Activated CD8-positive, alpha-beta T cell treated with anti-CD3 and anti-CD28 coated beads, Interleukin-2, amount 10 ng/mL, durations not matched to agents 7 days and 5 days (primary cell): ENCODE measurements at regions not wholly inside any gene's neighbourhood (a gene's known extent, or its start where the extent isn't known, plus 50 kb on each side); places are given as distances from the start of the nearest gene placed in this dataset.

ENCODE experiments used
- ATAC-seq: fragments of 150-1000 bp; cut with Tn5 transposase; one replicate; pipeline ENCODE4 v1.10.0; 2021; ENCODE audit warnings: moderate library complexity
- CTCF ChIA-PET: fragments of 350-600 bp; sonication (Branson Sonifier 250); formaldehyde crosslinking; loops from one replicate; lab custom pipeline; 2021; ENCODE audit warnings: antibody characterized with exemption; lab: Charles Lee
- POLR2A ChIA-PET: fragments of 350-600 bp; sonication (Branson Sonifier 250); formaldehyde crosslinking; loops from one replicate; lab custom pipeline; 2021; ENCODE audit warnings: antibody characterized with exemption; lab: Charles Lee
- DNase-seq: peaks from one replicate; pipeline ENCODE4 v3.0.0-alpha.2; 2020
- H3K27ac Mint-ChIP-seq: one replicate; pipeline ENCODE4 v1.8.0; 2021; ENCODE audit warnings: mild to moderate bottlenecking, mixed read lengths
- H3K27me3 Mint-ChIP-seq: one replicate; pipeline ENCODE4 v1.8.0; 2021; ENCODE audit warnings: low read depth, mixed read lengths
- H3K36me3 Mint-ChIP-seq: one replicate; pipeline ENCODE4 v1.8.0; 2021; ENCODE audit warnings: low read depth, mixed read lengths
- H3K4me1 Mint-ChIP-seq: one replicate; pipeline ENCODE4 v1.8.0; 2021; ENCODE audit warnings: low read depth, mixed read lengths
- H3K4me3 Mint-ChIP-seq: one replicate; pipeline ENCODE4 v1.8.0; 2021; ENCODE audit warnings: mild to moderate bottlenecking, mixed read lengths
- H3K9me3 Mint-ChIP-seq: one replicate; pipeline ENCODE4 v1.8.0; 2022; ENCODE audit warnings: mixed read lengths; ENCODE audit not compliant: insufficient read depth

GRCh38 chr9:79255651-79256260 is 316.0 kb upstream of the TLE4 start:
- Mint-ChIP-seq H3K4me3 (no peak overlapping the region), H3K9me3 (no peaks in the 10 kb centered on the region), H3K36me3 (no peaks in the 10 kb centered on the region), H3K4me1 (no peaks in the 10 kb centered on the region), H3K27ac (no peak overlapping the region), H3K27me3 (peaks cover 3% of the 10 kb centered on the region)
- DNase-seq (no peak), ATAC-seq (no peak)
- ChIA-PET CTCF (no interaction called here), POLR2A (no interaction called here)

GRCh38 chr9:79256691-79257213 is 315.0 kb upstream of the TLE4 start:
- peaks cover 3% of the 10 kb centered on the region for H3K27me3 Mint-ChIP-seq
- no peak overlapping the region for H3K4me3 Mint-ChIP-seq
- CTCF ChIA-PET: no interaction called here
- no peaks in the 10 kb centered on the region for H3K4me1 Mint-ChIP-seq
- no peaks in the 10 kb centered on the region for H3K36me3 Mint-ChIP-seq
- POLR2A ChIA-PET: no interaction called here
- no peak overlapping the region for H3K27ac Mint-ChIP-seq
- H3K9me3 Mint-ChIP-seq: no peaks in the 10 kb centered on the region
- DNase-seq: no peak
- ATAC-seq: no peak

GRCh38 chr9:79257228-79257781 is 314.5 kb upstream of the TLE4 start:
- ATAC-seq (no peak), DNase-seq (no peak)
- Mint-ChIP-seq H3K9me3 (no peaks in the 10 kb centered on the region), H3K4me3 (no peak overlapping the region), H3K27me3 (peaks cover 3% of the 10 kb centered on the region), H3K27ac (no peak overlapping the region), H3K4me1 (no peaks in the 10 kb centered on the region), H3K36me3 (no peaks in the 10 kb centered on the region)
- ChIA-PET CTCF (no interaction called here), POLR2A (no interaction called here)

- Mint-ChIP-seq H3K36me3 (no peaks in the 10 kb centered on the region), H3K9me3 (no peaks in the 10 kb centered on the region), H3K27me3 (peaks cover 3% of the 10 kb centered on the region), H3K4me3 (no peak overlapping the region), H3K4me1 (no peaks in the 10 kb centered on the region), H3K27ac (no peak overlapping the region)
- ATAC-seq (no peak), DNase-seq (no peak)
- CTCF ChIA-PET: no interaction called here
- POLR2A ChIA-PET: no interaction called here
These were observed 313.9 kb upstream of the TLE4 start for GRCh38 chr9:79257790-79258351.

- Mint-ChIP-seq H3K27me3 (peaks cover 3% of the 10 kb centered on the region), H3K9me3 (peaks cover 5% of the 10 kb centered on the region), H3K4me3 (no peak overlapping the region), H3K36me3 (no peaks in the 10 kb centered on the region), H3K4me1 (no peaks in the 10 kb centered on the region), H3K27ac (no peak overlapping the region)
- CTCF ChIA-PET: no interaction called here
- ATAC-seq: no peak
- POLR2A ChIA-PET: no interaction called here
- DNase-seq: no peak
These were observed 311.9 kb upstream of the TLE4 start for GRCh38 chr9:79259858-79260257.

GRCh38 chr9:79263628-79264027 is 308.1 kb upstream of the TLE4 start:
- H3K36me3 Mint-ChIP-seq: no peaks in the 10 kb centered on the region
- ATAC-seq (no peak), DNase-seq (no peak)
- no peaks in the 10 kb centered on the region for H3K4me1 Mint-ChIP-seq
- no peak overlapping the region for H3K4me3 Mint-ChIP-seq
- H3K27me3 Mint-ChIP-seq: peaks cover 8% of the 10 kb centered on the region
- H3K9me3 Mint-ChIP-seq: peaks cover 5% of the 10 kb centered on the region
- no peak overlapping the region for H3K27ac Mint-ChIP-seq
- CTCF ChIA-PET: interaction anchor here (0.6 kb wide), 1 partner anchor 505 kb away, joined by 3 read pairs; no protein-coding TSS in a partner anchor
- POLR2A ChIA-PET: no interaction called here

GRCh38 chr9:79264041-79264440 is 307.7 kb upstream of the TLE4 start:
- H3K36me3 Mint-ChIP-seq: no peaks in the 10 kb centered on the region
- DNase-seq (no peak), ATAC-seq (no peak)
- ChIA-PET POLR2A (no interaction called here), CTCF (interaction anchor here (0.6 kb wide), 1 partner anchor 504 kb away, joined by 3 read pairs; no protein-coding TSS in a partner anchor)
- no peak overlapping the region for H3K4me3 Mint-ChIP-seq
- H3K27me3 Mint-ChIP-seq: peaks cover 5% of the 10 kb centered on the region
- peaks cover 5% of the 10 kb centered on the region for H3K9me3 Mint-ChIP-seq
- H3K27ac Mint-ChIP-seq: no peak overlapping the region
- no peaks in the 10 kb centered on the region for H3K4me1 Mint-ChIP-seq

- POLR2A ChIA-PET: no interaction called here
- Mint-ChIP-seq H3K27ac (no peak overlapping the region), H3K4me1 (no peaks in the 10 kb centered on the region), H3K36me3 (no peaks in the 10 kb centered on the region), H3K4me3 (no peak overlapping the region), H3K9me3 (peaks cover 5% of the 10 kb centered on the region), H3K27me3 (peaks cover 5% of the 10 kb centered on the region)
- CTCF ChIA-PET: no interaction called here
- DNase-seq (no peak), ATAC-seq (no peak)
These were observed 307.0 kb upstream of the TLE4 start for GRCh38 chr9:79264511-79265355.

GRCh38 chr9:79266986-79267385 is 304.8 kb upstream of the TLE4 start:
- no peak for ATAC-seq
- no peaks in the 10 kb centered on the region for H3K36me3 Mint-ChIP-seq
- peaks cover 5% of the 10 kb centered on the region for H3K9me3 Mint-ChIP-seq
- peaks cover 5% of the 10 kb centered on the region for H3K27me3 Mint-ChIP-seq
- no peak for DNase-seq
- POLR2A ChIA-PET: no interaction called here
- CTCF ChIA-PET: no interaction called here
- no peak overlapping the region for H3K27ac Mint-ChIP-seq
- H3K4me1 Mint-ChIP-seq: no peaks in the 10 kb centered on the region
- no peak overlapping the region for H3K4me3 Mint-ChIP-seq

- Mint-ChIP-seq H3K9me3 (no peaks in the 10 kb centered on the region), H3K27ac (no peak overlapping the region), H3K4me1 (no peaks in the 10 kb centered on the region), H3K4me3 (no peak overlapping the region), H3K27me3 (peaks cover 5% of the 10 kb centered on the region), H3K36me3 (no peaks in the 10 kb centered on the region)
- ATAC-seq: no peak
- no peak for DNase-seq
- CTCF ChIA-PET: no interaction called here
- POLR2A ChIA-PET: no interaction called here
These were observed 303.0 kb upstream of the TLE4 start for GRCh38 chr9:79268806-79269205.

- CTCF ChIA-PET: no interaction called here
- Mint-ChIP-seq H3K9me3 (no peaks in the 10 kb centered on the region), H3K4me3 (no peak overlapping the region)
These were observed 298.5 kb upstream of the TLE4 start for GRCh38 chr9:79273311-79273710.

GRCh38 chr9:79279356-79279755 is 292.4 kb upstream of the TLE4 start:
- POLR2A ChIA-PET: no interaction called here
- Mint-ChIP-seq H3K4me1 (no peaks in the 10 kb centered on the region), H3K9me3 (no peaks in the 10 kb centered on the region), H3K27ac (no peak overlapping the region), H3K27me3 (no peaks in the 10 kb centered on the region), H3K4me3 (no peak overlapping the region), H3K36me3 (no peaks in the 10 kb centered on the region)
- CTCF ChIA-PET: no interaction called here
- no peak for DNase-seq
- no peak for ATAC-seq

More at GRCh38 chr9:79273311-79273710, 298.5 kb upstream of the TLE4 start:
- H3K27me3 Mint-ChIP-seq: no peaks in the 10 kb centered on the region
- H3K36me3 Mint-ChIP-seq: no peaks in the 10 kb centered on the region
- DNase-seq: no peak
- no peak for ATAC-seq
- no peaks in the 10 kb centered on the region for H3K4me1 Mint-ChIP-seq
- H3K27ac Mint-ChIP-seq: no peak overlapping the region
- POLR2A ChIA-PET: no interaction called here
